Upper lobe of right lung (tissue), 1 donor: ENCODE measurements at regions not wholly inside any gene's neighbourhood (a gene's known extent, or its start where the extent isn't known, plus 50 kb on each side); places are given as distances from the start of the nearest gene placed in this dataset.
"Not testable (repeated sequence)": the region's sequence is repeated elsewhere in the genome, so short reads cannot be mapped to it uniquely, and the experiment has no call there.

ENCODE experiments used
- ATAC-seq: fragments of 200-7000 bp; cut with Tn5 transposase; one replicate; pipeline ENCODE4 v1.9.1; 2020; ENCODE audit warnings: mild to moderate bottlenecking, moderate library complexity
- DNase-seq: peaks from one replicate; pipeline ENCODE4 v3.0.0-alpha.2; 2020
- H3K27ac ChIP-seq: fragments of 200-600 bp; one replicate; pipeline ENCODE4 v1.8.0; 2022
- H3K27me3 ChIP-seq: fragments of 200-600 bp; one replicate; pipeline ENCODE4 v1.8.0; 2022; ENCODE audit warnings: mild to moderate bottlenecking
- H3K36me3 ChIP-seq: fragments of 200-600 bp; one replicate; pipeline ENCODE4 v1.8.0; 2022
- H3K4me1 ChIP-seq: fragments of 200-600 bp; one replicate; pipeline ENCODE4 v1.8.0; 2022
- H3K4me3 ChIP-seq: fragments of 200-600 bp; one replicate; pipeline ENCODE4 v1.8.0; 2022; ENCODE audit warnings: mild to moderate bottlenecking
- H3K9me3 ChIP-seq: fragments of 200-600 bp; one replicate; pipeline ENCODE4 v1.8.0; 2022
- CTCF ChIP-seq: fragments of 200-600 bp; IDR thresholded peaks from one replicate; pipeline ENCODE4 v1.8.0; 2022; ENCODE audit warnings: antibody characterized with exemption
- intact Hi-C: fragments of 100-400 bp; cut with DNase I; formaldehyde crosslinking; loops from one replicate; pipeline ENCODE4 v1.11.0; 2022
- donor health status: DM: no; HTN: yes; CAD: no; lungs with severe emphysema.

GRCh38 chrX:883588-883987 lies 253.0 kb downstream of the SHOX start:
- H3K36me3 ChIP-seq = no peaks in the 10 kb centered on the region
- DNase-seq (no peak), ATAC-seq (no peak)
- H3K27ac ChIP-seq = no peak overlapping the region
- no peak for TF ChIP-seq CTCF
- H3K27me3 ChIP-seq = no peaks in the 10 kb centered on the region
- no peak overlapping the region for H3K4me3 ChIP-seq
- no peaks in the 10 kb centered on the region for H3K9me3 ChIP-seq
- no peaks in the 10 kb centered on the region for H3K4me1 ChIP-seq
- intact Hi-C loops = no loop called here

- ATAC-seq, DNase-seq, H3K27ac ChIP-seq, intact Hi-C loops, H3K27me3 ChIP-seq, H3K9me3 ChIP-seq, H3K4me1 ChIP-seq, H3K4me3 ChIP-seq, H3K36me3 ChIP-seq: not testable (repeated sequence)
Measured at GRCh38 chrX:879756-880698, 249.4 kb downstream of the SHOX start.

- no peak for TF ChIP-seq CTCF
- intact Hi-C loops = no loop called here
- ATAC-seq (no peak), DNase-seq (no peak)
- Histone ChIP-seq H3K4me1 (no peaks in the 10 kb centered on the region), H3K9me3 (no peaks in the 10 kb centered on the region), H3K4me3 (no peak overlapping the region), H3K27me3 (no peaks in the 10 kb centered on the region), H3K27ac (no peak overlapping the region), H3K36me3 (no peaks in the 10 kb centered on the region)
Measured at GRCh38 chrX:874061-874460, 243.5 kb downstream of the SHOX start.

GRCh38 chrX:873016-873415 lies 242.4 kb downstream of the SHOX start:
- ATAC-seq = no peak
- no peaks in the 10 kb centered on the region for H3K9me3 ChIP-seq

GRCh38 chrX:872090-872489 lies 241.5 kb downstream of the SHOX start:
- ATAC-seq (no peak), DNase-seq (no peak)
- no peak overlapping the region for H3K4me3 ChIP-seq
- no peaks in the 10 kb centered on the region for H3K9me3 ChIP-seq
- intact Hi-C loops = no loop called here
- no peaks in the 10 kb centered on the region for H3K36me3 ChIP-seq
- H3K4me1 ChIP-seq = no peaks in the 10 kb centered on the region
- no peak for TF ChIP-seq CTCF
- H3K27ac ChIP-seq = no peak overlapping the region
- H3K27me3 ChIP-seq = no peaks in the 10 kb centered on the region

More at GRCh38 chrX:873016-873415, 242.4 kb downstream of the SHOX start:
- Histone ChIP-seq H3K27ac (no peak overlapping the region), H3K27me3 (no peaks in the 10 kb centered on the region), H3K36me3 (no peaks in the 10 kb centered on the region), H3K4me3 (no peak overlapping the region), H3K4me1 (no peaks in the 10 kb centered on the region)
- no peak for DNase-seq
- no peak for TF ChIP-seq CTCF
- intact Hi-C loops = no loop called here

GRCh38 chrX:871626-872025 lies 241.0 kb downstream of the SHOX start:
- no peaks in the 10 kb centered on the region for H3K4me1 ChIP-seq
- H3K9me3 ChIP-seq = no peaks in the 10 kb centered on the region
- ATAC-seq (no peak), DNase-seq (no peak)
- intact Hi-C loops = no loop called here
- no peak overlapping the region for H3K4me3 ChIP-seq
- H3K27me3 ChIP-seq = no peaks in the 10 kb centered on the region
- H3K36me3 ChIP-seq = no peaks in the 10 kb centered on the region
- TF ChIP-seq CTCF = no peak
- H3K27ac ChIP-seq = no peak overlapping the region
